ENCODE measurements at regions not wholly inside any gene's neighbourhood (a gene's known extent, or its start where the extent isn't known, plus 50 kb on each side); places are given as distances from the start of the nearest gene placed in this dataset.

- no peak for DNase-seq
- H3K9me3 ChIP-seq: no peaks in the 10 kb centered on the region
- H3K27me3 ChIP-seq: no peaks in the 10 kb centered on the region
- H3K4me1 ChIP-seq: no peaks in the 10 kb centered on the region
- TF ChIP-seq POLR2A (IDR thresholded peaks at IDR 0.05): no peak
- TF ChIP-seq CTCF (IDR thresholded peaks at IDR 0.05): no peak
- H3K4me3 ChIP-seq (replicated peaks in 1 of 3): no peak overlapping the region
- 94 to 98% methylated on average over 1 of the region's 1 CpG for WGBS, 2 donors
- no peak overlapping the region for H3K27ac ChIP-seq
- intact Hi-C loops (cut with DNase I): loop anchor here (2.0 kb wide), 1 partner anchor 20 kb away; no protein-coding TSS in a partner anchor
- no peaks in the 10 kb centered on the region for H3K36me3 ChIP-seq
Observed at GRCh38 chr2:190802626-190803209, 77.9 kb upstream of the GLS start.

- no peaks in the 10 kb centered on the region for H3K36me3 ChIP-seq
- H3K9me3 ChIP-seq: no peaks in the 10 kb centered on the region
- 41 to 42% methylated on average over 5 of the region's 5 CpGs for whole genome bisulfite sequencing, 2 donors
- H3K4me1 ChIP-seq: no peaks in the 10 kb centered on the region
- no peaks in the 10 kb centered on the region for H3K27me3 ChIP-seq
- no peak for DNase-seq
- peak; percentile 53 to 92 (median 72) for TF ChIP-seq CTCF (IDR thresholded peaks at IDR 0.05)
- no peak for TF ChIP-seq POLR2A (IDR thresholded peaks at IDR 0.05)
- intact Hi-C loops (cut with DNase I): no loop called here
- no peak overlapping the region for H3K27ac ChIP-seq
- no peak overlapping the region for H3K4me3 ChIP-seq (replicated peaks in 1 of 3)
Observed at GRCh38 chr2:190804182-190804795, 76.3 kb upstream of the GLS start.

DNA sequence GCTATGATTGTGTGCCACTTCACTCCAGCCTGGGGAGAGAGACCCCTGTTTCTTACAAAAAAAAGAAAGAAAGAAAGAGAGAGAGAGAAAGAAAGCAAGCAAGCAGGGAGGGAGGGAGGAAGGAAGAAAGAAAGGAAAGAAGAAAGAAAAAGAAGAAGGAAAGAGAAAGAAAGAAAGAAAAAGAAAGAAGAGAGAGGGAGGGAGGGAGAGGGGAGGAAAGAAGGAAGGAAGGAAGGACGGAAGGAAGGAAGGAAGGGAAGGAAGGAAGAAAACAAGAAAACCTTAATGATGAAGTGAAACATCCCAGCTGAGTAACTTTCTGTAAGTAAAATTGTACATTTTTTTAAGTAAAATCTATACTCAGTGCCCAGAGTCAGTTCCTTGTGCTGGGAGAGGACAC is 75.5 kb upstream of the GLS start:
- no peaks in the 10 kb centered on the region for H3K36me3 ChIP-seq
- H3K4me1 ChIP-seq: no peaks in the 10 kb centered on the region
- no peak for DNase-seq
- no peaks in the 10 kb centered on the region for H3K9me3 ChIP-seq
- TF ChIP-seq POLR2A (IDR thresholded peaks at IDR 0.05) (no peak), CTCF (IDR thresholded peaks at IDR 0.05) (no peak)
- 83 to 90% methylated on average over 1 of the region's 1 CpG for WGBS, 2 donors
- H3K27ac ChIP-seq: no peak overlapping the region
- H3K27me3 ChIP-seq: no peaks in the 10 kb centered on the region
- no peak overlapping the region for H3K4me3 ChIP-seq (replicated peaks in 1 of 3)
- intact Hi-C loops (cut with DNase I): no loop called here

DNA sequence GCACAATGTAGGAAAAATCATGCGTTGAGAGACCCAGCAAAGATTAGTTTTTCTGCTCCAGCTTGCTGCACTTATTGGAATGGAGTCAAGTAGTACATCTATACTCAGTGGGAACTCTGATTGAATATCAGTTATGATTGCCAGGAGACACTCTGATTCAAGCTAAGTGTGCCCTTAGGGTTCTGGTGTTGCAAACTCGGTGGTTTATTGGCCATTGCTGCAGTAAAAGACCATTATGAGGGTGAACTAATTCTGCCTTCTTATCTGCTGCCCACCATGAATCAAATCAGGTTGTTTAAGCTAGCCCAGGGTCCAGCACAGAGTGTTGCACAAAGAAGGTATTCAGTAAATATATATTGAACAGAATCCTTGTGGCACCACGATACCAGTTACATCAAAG is 74.8 kb upstream of the GLS start:
- intact Hi-C loops (cut with DNase I): no loop called here
- Histone ChIP-seq H3K36me3 (no peaks in the 10 kb centered on the region), H3K27ac (no peak overlapping the region), H3K9me3 (no peaks in the 10 kb centered on the region), H3K4me1 (no peaks in the 10 kb centered on the region), H3K4me3 (replicated peaks in 1 of 3) (no peak overlapping the region), H3K27me3 (no peaks in the 10 kb centered on the region)
- no peak for TF ChIP-seq POLR2A (IDR thresholded peaks at IDR 0.05)
- no peak for TF ChIP-seq CTCF (IDR thresholded peaks at IDR 0.05)
- 90 to 92% methylated on average over 3 of the region's 3 CpGs for WGBS, 2 donors
- no peak for DNase-seq

- no peaks in the 10 kb centered on the region for H3K9me3 ChIP-seq
- TF ChIP-seq CTCF (IDR thresholded peaks at IDR 0.05) (no peak), POLR2A (IDR thresholded peaks at IDR 0.05) (no peak)
- DNase-seq: no peak
- H3K36me3 ChIP-seq: no peaks in the 10 kb centered on the region
- no peaks in the 10 kb centered on the region for H3K27me3 ChIP-seq
- 100% methylated on average over 2 of the region's 2 CpGs for WGBS, 2 donors
- no peak overlapping the region for H3K4me3 ChIP-seq (replicated peaks in 1 of 3)
- intact Hi-C loops (cut with DNase I): no loop called here
- H3K27ac ChIP-seq: no peak overlapping the region
- no peaks in the 10 kb centered on the region for H3K4me1 ChIP-seq
Observed at GRCh38 chr2:190807886-190808285, 72.7 kb upstream of the GLS start.
